Type B pancreatic cell (in vitro differentiated cells): ENCODE measurements at regions not wholly inside any gene's neighbourhood (a gene's known extent, or its start where the extent isn't known, plus 50 kb on each side); places are given as distances from the start of the nearest gene placed in this dataset.

Experiments used
- DNase-seq: peaks from one replicate; pipeline ENCODE4 v3.0.0; 2021; ENCODE audit warnings: mixed read lengths; ENCODE audit not compliant: unreplicated experiment; ENCODE audit errors: extremely low spot score
- H3K27ac Mint-ChIP-seq: 2 replicates; pipeline ENCODE4 v1.8.0; 2021; ENCODE audit warnings: mild to moderate bottlenecking, mixed read lengths
- H3K27me3 Mint-ChIP-seq: 2 replicates; pipeline ENCODE4 v1.8.0; 2021; ENCODE audit warnings: mixed read lengths
- H3K36me3 Mint-ChIP-seq: 2 replicates; pipeline ENCODE4 v1.8.0; 2021; ENCODE audit warnings: mixed read lengths
- H3K4me1 Mint-ChIP-seq: one replicate; pipeline ENCODE4 v1.8.0; 2021; ENCODE audit warnings: mixed read lengths; ENCODE audit not compliant: unreplicated experiment
- H3K4me3 Mint-ChIP-seq: 2 replicates; pipeline ENCODE4 v1.8.0; 2021; ENCODE audit warnings: mild to moderate bottlenecking, mixed read lengths
- H3K9me3 Mint-ChIP-seq: 2 replicates; pipeline ENCODE4 v1.8.0; 2021; ENCODE audit warnings: mixed read lengths
- CTCF ChIP-seq: fragments of 200-600 bp; sonication (generic); conservative IDR thresholded peaks from 2 replicates; pipeline ENCODE4 v1.5.0; 2021; ENCODE audit warnings: antibody characterized with exemption, mild to moderate bottlenecking

GRCh38 chr6:155654474-155654873, 198.8 kb upstream of the NOX3 start:
- Mint-ChIP-seq H3K4me1 (no peaks in the 10 kb centered on the region), H3K4me3 (no peak overlapping the region), H3K27me3 (no peaks in the 10 kb centered on the region), H3K27ac (no peak overlapping the region), H3K9me3 (no peaks in the 10 kb centered on the region), H3K36me3 (no peaks in the 10 kb centered on the region)
- no peak for DNase-seq
- no peak for TF ChIP-seq CTCF

- Mint-ChIP-seq H3K27me3 (no peaks in the 10 kb centered on the region), H3K4me3 (no peak overlapping the region), H3K4me1 (peaks cover 4% of the 10 kb centered on the region), H3K36me3 (no peaks in the 10 kb centered on the region), H3K9me3 (no peaks in the 10 kb centered on the region), H3K27ac (no peak overlapping the region)
- DNase-seq: no peak
- TF ChIP-seq CTCF: no peak
These were observed 192.7 kb upstream of the NOX3 start for GRCh38 chr6:155648301-155648700.

GRCh38 chr6:155647354-155647753, 191.7 kb upstream of the NOX3 start:
- H3K4me3 Mint-ChIP-seq: no peak overlapping the region
- no peaks in the 10 kb centered on the region for H3K27me3 Mint-ChIP-seq
- H3K9me3 Mint-ChIP-seq: no peaks in the 10 kb centered on the region
- DNase-seq: no peak
- H3K36me3 Mint-ChIP-seq: no peaks in the 10 kb centered on the region
- H3K4me1 Mint-ChIP-seq: peaks cover 4% of the 10 kb centered on the region
- TF ChIP-seq CTCF: no peak
- H3K27ac Mint-ChIP-seq: no peak overlapping the region

GRCh38 chr6:155646443-155646842, 190.8 kb upstream of the NOX3 start:
- H3K36me3 Mint-ChIP-seq: no peaks in the 10 kb centered on the region
- peaks cover 1% of the 10 kb centered on the region for H3K9me3 Mint-ChIP-seq
- no peaks in the 10 kb centered on the region for H3K27me3 Mint-ChIP-seq
- no peak for TF ChIP-seq CTCF
- no peak overlapping the region for H3K27ac Mint-ChIP-seq
- no peak overlapping the region for H3K4me3 Mint-ChIP-seq
- no peak for DNase-seq
- peaks cover 4% of the 10 kb centered on the region for H3K4me1 Mint-ChIP-seq

- TF ChIP-seq CTCF: no peak
- no peak overlapping the region for H3K4me3 Mint-ChIP-seq
- no peaks in the 10 kb centered on the region for H3K36me3 Mint-ChIP-seq
- H3K9me3 Mint-ChIP-seq: peaks cover 12% of the 10 kb centered on the region
- peaks cover 4% of the 10 kb centered on the region for H3K4me1 Mint-ChIP-seq
- no peak overlapping the region for H3K27ac Mint-ChIP-seq
- no peak for DNase-seq
- no peaks in the 10 kb centered on the region for H3K27me3 Mint-ChIP-seq
These were observed 189.7 kb upstream of the NOX3 start for GRCh38 chr6:155645325-155645724.

GRCh38 chr6:155641603-155642002, 186.0 kb upstream of the NOX3 start:
- Mint-ChIP-seq H3K9me3 (peaks cover 12% of the 10 kb centered on the region), H3K4me1 (peaks cover 4% of the 10 kb centered on the region)
- no peak for TF ChIP-seq CTCF

More at GRCh38 chr6:155641603-155642002, 186.0 kb upstream of the NOX3 start:
- DNase-seq: no peak
- Mint-ChIP-seq H3K36me3 (no peaks in the 10 kb centered on the region), H3K27me3 (no peaks in the 10 kb centered on the region), H3K27ac (no peak overlapping the region), H3K4me3 (no peak overlapping the region)
